Mucosa of stomach (tissue), 1 donor: ENCODE measurements at regions not wholly inside any gene's neighbourhood (a gene's known extent, or its start where the extent isn't known, plus 50 kb on each side); places are given as distances from the start of the nearest gene placed in this dataset.
"Not testable (repeated sequence)": the region's sequence is repeated elsewhere in the genome, so short reads cannot be mapped to it uniquely, and the experiment has no call there.

Experiments used
- H3K27me3 ChIP-seq: one replicate; pipeline ENCODE4 v1.7.0; 2013; ENCODE audit warnings: mild to moderate bottlenecking, low read length; ENCODE audit not compliant: control insufficient read depth, insufficient read depth
- H3K36me3 ChIP-seq: one replicate; pipeline ENCODE4 v1.7.0; 2013; ENCODE audit warnings: low read length; ENCODE audit not compliant: control insufficient read depth, insufficient read depth
- H3K4me1 ChIP-seq: one replicate; pipeline ENCODE4 v1.7.0; 2013; ENCODE audit warnings: mild to moderate bottlenecking, low read length; ENCODE audit not compliant: control insufficient read depth, insufficient read depth
- H3K4me3 ChIP-seq: one replicate; pipeline ENCODE4 v1.7.0; 2013; ENCODE audit warnings: low read length
- H3K9ac ChIP-seq: one replicate; pipeline ENCODE4 v1.7.0; 2013; ENCODE audit warnings: mild to moderate bottlenecking, low read length, moderate library complexity
- H3K9me3 ChIP-seq: one replicate; pipeline ENCODE4 v1.7.0; 2013; ENCODE audit warnings: mild to moderate bottlenecking, low read length, moderate library complexity; ENCODE audit not compliant: control insufficient read depth
- donor health status: Pancreatic carcinoma.

- Histone ChIP-seq H3K9ac (no peak overlapping the region), H3K36me3 (no peaks in the 10 kb centered on the region), H3K27me3 (no peaks in the 10 kb centered on the region), H3K4me1 (no peaks in the 10 kb centered on the region), H3K9me3 (no peaks in the 10 kb centered on the region), H3K4me3 (no peak overlapping the region)
These were observed 512.7 kb upstream of the ADGRL4 start for GRCh38 chr1:79519084-79519760.

GRCh38 chr1:79517470-79518224 is 511.1 kb upstream of the ADGRL4 start:
- Histone ChIP-seq H3K4me1 (no peaks in the 10 kb centered on the region), H3K27me3 (no peaks in the 10 kb centered on the region), H3K9ac (no peak overlapping the region), H3K9me3 (no peaks in the 10 kb centered on the region), H3K4me3 (no peak overlapping the region), H3K36me3 (no peaks in the 10 kb centered on the region)

GRCh38 chr1:79507770-79508169 is 501.2 kb upstream of the ADGRL4 start:
- no peaks in the 10 kb centered on the region for H3K36me3 ChIP-seq
- H3K9me3 ChIP-seq = no peaks in the 10 kb centered on the region

GRCh38 chr1:79501153-79501552 is 494.6 kb upstream of the ADGRL4 start:
- Histone ChIP-seq H3K27me3 (no peaks in the 10 kb centered on the region), H3K4me3 (no peak overlapping the region), H3K36me3 (no peaks in the 10 kb centered on the region), H3K9me3 (no peaks in the 10 kb centered on the region), H3K9ac (no peak overlapping the region), H3K4me1 (no peaks in the 10 kb centered on the region)

More at GRCh38 chr1:79507770-79508169, 501.2 kb upstream of the ADGRL4 start:
- H3K4me3 ChIP-seq = no peak overlapping the region
- H3K4me1 ChIP-seq = no peaks in the 10 kb centered on the region
- no peaks in the 10 kb centered on the region for H3K27me3 ChIP-seq
- no peak overlapping the region for H3K9ac ChIP-seq

- H3K9ac ChIP-seq = no peak overlapping the region
- no peak overlapping the region for H3K4me3 ChIP-seq
- no peaks in the 10 kb centered on the region for H3K27me3 ChIP-seq
- no peaks in the 10 kb centered on the region for H3K4me1 ChIP-seq
- no peaks in the 10 kb centered on the region for H3K36me3 ChIP-seq
- H3K9me3 ChIP-seq = no peaks in the 10 kb centered on the region
These were observed 493.0 kb upstream of the ADGRL4 start for GRCh38 chr1:79499541-79499940.

GRCh38 chr1:79497193-79497773 is 490.8 kb upstream of the ADGRL4 start:
- no peaks in the 10 kb centered on the region for H3K9me3 ChIP-seq
- H3K27me3 ChIP-seq = no peaks in the 10 kb centered on the region
- H3K36me3 ChIP-seq = no peaks in the 10 kb centered on the region
- no peaks in the 10 kb centered on the region for H3K4me1 ChIP-seq
- no peak overlapping the region for H3K9ac ChIP-seq
- no peak overlapping the region for H3K4me3 ChIP-seq

- H3K36me3 ChIP-seq = no peaks in the 10 kb centered on the region
- no peak overlapping the region for H3K9ac ChIP-seq
- no peak overlapping the region for H3K4me3 ChIP-seq
- H3K4me1 ChIP-seq = no peaks in the 10 kb centered on the region
- no peaks in the 10 kb centered on the region for H3K27me3 ChIP-seq
- H3K9me3 ChIP-seq = no peaks in the 10 kb centered on the region
These were observed 489.6 kb upstream of the ADGRL4 start for GRCh38 chr1:79496129-79496528.

GRCh38 chr1:79493702-79494101 is 487.2 kb upstream of the ADGRL4 start:
- not testable (repeated sequence) for H3K9me3 ChIP-seq

GRCh38 chr1:79488572-79489121 is 482.1 kb upstream of the ADGRL4 start:
- not testable (repeated sequence) for H3K9me3 ChIP-seq, H3K4me1 ChIP-seq, H3K4me3 ChIP-seq, H3K9ac ChIP-seq, H3K36me3 ChIP-seq, H3K27me3 ChIP-seq

More at GRCh38 chr1:79493702-79494101, 487.2 kb upstream of the ADGRL4 start:
- H3K27me3 ChIP-seq, H3K9ac ChIP-seq, H3K4me1 ChIP-seq, H3K36me3 ChIP-seq, H3K4me3 ChIP-seq: not testable (repeated sequence)

- Histone ChIP-seq H3K9ac (no peak overlapping the region), H3K4me3 (no peak overlapping the region), H3K36me3 (no peaks in the 10 kb centered on the region), H3K4me1 (no peaks in the 10 kb centered on the region), H3K9me3 (no peaks in the 10 kb centered on the region), H3K27me3 (no peaks in the 10 kb centered on the region)
These were observed 472.3 kb upstream of the ADGRL4 start for GRCh38 chr1:79478728-79479373.

GRCh38 chr1:79478160-79478559 is 471.6 kb upstream of the ADGRL4 start:
- Histone ChIP-seq H3K27me3 (no peaks in the 10 kb centered on the region), H3K9me3 (no peaks in the 10 kb centered on the region), H3K36me3 (no peaks in the 10 kb centered on the region), H3K9ac (no peak overlapping the region), H3K4me1 (no peaks in the 10 kb centered on the region), H3K4me3 (no peak overlapping the region)
